Epithelial cell of prostate (primary cell): ENCODE measurements at regions not wholly inside any gene's neighbourhood (a gene's known extent, or its start where the extent isn't known, plus 50 kb on each side); places are given as distances from the start of the nearest gene placed in this dataset.

Experiments used
- DNase-seq: peaks from one replicate; pipeline ENCODE4 v3.0.0-alpha.2; 2011; ENCODE audit warnings: low read depth, low spot score
- H3K27ac ChIP-seq: fragments of 450-650 bp; 2 replicates; pipeline ENCODE4 v1.5.1; 2017; ENCODE audit warnings: mild to moderate bottlenecking

- DNase-seq = no peak
- no peak overlapping the region for H3K27ac ChIP-seq
Observed at GRCh38 chr14:34184126-34184525, 233.3 kb upstream of the EGLN3 start.

GRCh38 chr14:34183478-34183877, 232.6 kb upstream of the EGLN3 start:
- H3K27ac ChIP-seq = no peak overlapping the region
- DNase-seq = no peak

GRCh38 chr14:34181338-34181737, 230.5 kb upstream of the EGLN3 start:
- DNase-seq = no peak
- no peak overlapping the region for H3K27ac ChIP-seq

- DNase-seq = no peak
- H3K27ac ChIP-seq = no peak overlapping the region
Observed at GRCh38 chr14:34180869-34181268, 230.0 kb upstream of the EGLN3 start.

- no peak overlapping the region for H3K27ac ChIP-seq
- DNase-seq = no peak
Observed at GRCh38 chr14:34180434-34180833, 229.6 kb upstream of the EGLN3 start.

GRCh38 chr14:34179727-34180126, 228.9 kb upstream of the EGLN3 start:
- DNase-seq = no peak

GRCh38 chr14:34177466-34177865, 226.6 kb upstream of the EGLN3 start:
- no peak for DNase-seq

More at GRCh38 chr14:34179727-34180126, 228.9 kb upstream of the EGLN3 start:
- no peak overlapping the region for H3K27ac ChIP-seq

GRCh38 chr14:34175574-34175973, 224.7 kb upstream of the EGLN3 start:
- DNase-seq = no peak
- no peak overlapping the region for H3K27ac ChIP-seq

More at GRCh38 chr14:34177466-34177865, 226.6 kb upstream of the EGLN3 start:
- no peak overlapping the region for H3K27ac ChIP-seq

GRCh38 chr14:34174973-34175372, 224.1 kb upstream of the EGLN3 start:
- no peak for DNase-seq
- H3K27ac ChIP-seq = no peak overlapping the region

GRCh38 chr14:34173916-34174315, 223.0 kb upstream of the EGLN3 start:
- H3K27ac ChIP-seq = no peak overlapping the region

GRCh38 chr14:34172550-34173368, 221.9 kb upstream of the EGLN3 start:
- DNase-seq = no peak
- H3K27ac ChIP-seq = no peak overlapping the region

More at GRCh38 chr14:34173916-34174315, 223.0 kb upstream of the EGLN3 start:
- DNase-seq = no peak

- DNase-seq = no peak
- no peak overlapping the region for H3K27ac ChIP-seq
Observed at GRCh38 chr14:34172173-34172451, 221.2 kb upstream of the EGLN3 start.

GRCh38 chr14:34171431-34172172, 220.7 kb upstream of the EGLN3 start:
- no peak for DNase-seq
- no peak overlapping the region for H3K27ac ChIP-seq

- no peak for DNase-seq
- no peak overlapping the region for H3K27ac ChIP-seq
Observed at GRCh38 chr14:34170882-34171281, 220.0 kb upstream of the EGLN3 start.

GRCh38 chr14:34169561-34169960, 218.7 kb upstream of the EGLN3 start:
- no peak for DNase-seq
- H3K27ac ChIP-seq = no peak overlapping the region

- no peak for DNase-seq
Observed at GRCh38 chr14:34168656-34169055, 217.8 kb upstream of the EGLN3 start.

GRCh38 chr14:34165847-34166350, 215.0 kb upstream of the EGLN3 start:
- H3K27ac ChIP-seq = no peak overlapping the region
- no peak for DNase-seq

More at GRCh38 chr14:34168656-34169055, 217.8 kb upstream of the EGLN3 start:
- H3K27ac ChIP-seq = no peak overlapping the region

GRCh38 chr14:34164162-34164864, 213.4 kb upstream of the EGLN3 start:
- DNase-seq = no peak
- H3K27ac ChIP-seq = no peak overlapping the region

- peak; percentile 31 for DNase-seq
- peak overlapping the region; percentile 65 for H3K27ac ChIP-seq
Observed at GRCh38 chr14:34161351-34162082, 210.6 kb upstream of the EGLN3 start.

- peak overlapping the region; percentile 65 for H3K27ac ChIP-seq
- no peak for DNase-seq
Observed at GRCh38 chr14:34160619-34161018, 209.7 kb upstream of the EGLN3 start.
